ENCODE measurements at regions not wholly inside any gene's neighbourhood (a gene's known extent, or its start where the extent isn't known, plus 50 kb on each side); places are given as distances from the start of the nearest gene placed in this dataset.

- Histone ChIP-seq H2BK15ac (ENCODE audit: low read length) (no peak overlapping the region), H3K79me1 (ENCODE audit: low read depth, low read length) (no peaks in the 10 kb centered on the region), H3K9ac (replicated peaks in 1 of 4; ENCODE audit: extremely low read depth in 1 of 4, low read depth in 3 of 4, low read length in 3 of 4) (no peak overlapping the region), H3K56ac (replicated peaks; ENCODE audit: insufficient read length, low read depth, low read length) (no peak overlapping the region), H4K91ac (replicated peaks; ENCODE audit: insufficient read length, low read length) (no peak overlapping the region), H2AK5ac (ENCODE audit: low read depth, low read length) (no peak overlapping the region), H3K9me3 (ENCODE audit: insufficient read depth in 2 of 2, low read depth in 1 of 2, low read length in 1 of 2) (0 out of 4 replicates have a peak, but pooled peaks cover 0 to 3% of the 10 kb centered on the region in 2 experiments), H3K4me1 (replicated peaks in 1 of 4; ENCODE audit: control insufficient read depth in 3 of 4, insufficient read depth in 4 of 4, low read length in 3 of 4) (no peaks in the 10 kb centered on the region), H3K79me2 (ENCODE audit: control insufficient read depth in 1 of 2, insufficient read depth in 2 of 2, low read length in 2 of 2) (no peaks in the 10 kb centered on the region), H3K4me2 (ENCODE audit: insufficient read depth in 1 of 2, low read depth in 2 of 2, low read length in 2 of 2) (no peak overlapping the region), H4K20me1 (replicated peaks in 1 of 2; ENCODE audit: control insufficient read depth in 1 of 2, insufficient read depth in 2 of 2, low read length in 2 of 2) (no peaks in the 10 kb centered on the region), H3K14ac (ENCODE audit: insufficient read length) (no peak overlapping the region), H3K4me3 (ENCODE audit: extremely low read depth in 1 of 4, insufficient read depth in 2 of 4, low read depth in 3 of 4, low read length in 4 of 4) (no peak overlapping the region), H3K23ac (ENCODE audit: insufficient read length) (no peak overlapping the region), H2BK20ac (ENCODE audit: low read length) (no peak overlapping the region), H4K8ac (ENCODE audit: extremely low read depth, insufficient read depth, low read length) (no peak overlapping the region), H3K23me2 (ENCODE audit: low read depth, low read length) (no peaks in the 10 kb centered on the region), H2BK5ac (ENCODE audit: low read depth, low read length) (no peak overlapping the region), H3K27me3 (replicated peaks in 1 of 4; ENCODE audit: control insufficient read depth in 3 of 4, extremely low read depth in 1 of 4, insufficient read depth in 3 of 4, low read length in 3 of 4) (no peaks in the 10 kb centered on the region), H3K4ac (replicated peaks; ENCODE audit: insufficient read length, low read depth, low read length) (no peak overlapping the region), H2AFZ (ENCODE audit: low read length) (no peak overlapping the region), H3K18ac (ENCODE audit: extremely low read depth, low read length) (no peak overlapping the region), H2BK12ac (ENCODE audit: low read depth, low read length) (no peak overlapping the region), H4K5ac (ENCODE audit: insufficient read length, low read depth, low read length) (peak overlapping the region; percentile 43), H3K36me3 (ENCODE audit: control insufficient read depth in 2 of 4, insufficient read depth in 4 of 4, low read length in 3 of 4) (no peaks in the 10 kb centered on the region), H3K27ac (ENCODE audit: low read depth, low read length) (no peak overlapping the region), H2BK120ac (replicated peaks; ENCODE audit: low read depth, low read length) (no peak overlapping the region)
- FAIRE-seq (no peak), DNase-seq (ENCODE audit: low read depth in 1 of 2, low spot score in 2 of 2) (no peak)
- CTCF ChIA-PET (ENCODE audit: partially characterized antibody): interaction anchor here (0.6 to 0.7 kb wide), 2 partner anchors 34 to 501 kb away, joined by 3 read pairs; no protein-coding TSS in a partner anchor
- POLR2A ChIA-PET (ENCODE audit: partially characterized antibody): interaction anchor here (1.5 kb wide), 1 partner anchor 40 kb away, joined by 5 read pairs; no protein-coding TSS in a partner anchor
- no peak for TF ChIP-seq TEAD4 (IDR thresholded peaks at IDR 0.05; ENCODE audit: low read depth, low read length)
- no peak for TF ChIP-seq CBX5 (IDR thresholded peaks at IDR 0.05; ENCODE audit: low read depth, low read length)
- no peak for TF ChIP-seq SP1 (IDR thresholded peaks at IDR 0.05; ENCODE audit: low read depth, low read length)
- TF ChIP-seq KDM1A (IDR thresholded peaks at IDR 0.05; ENCODE audit: borderline replicate concordance, low read length): no peak
- no peak for TF ChIP-seq PHF8 (conservative IDR thresholded peaks at IDR 0.05; ENCODE audit: low read depth, low read length)
- TF ChIP-seq FOSL1 (IDR thresholded peaks at IDR 0.05; ENCODE audit: insufficient read depth, low read depth, low read length): no peak
- no peak for TF ChIP-seq BCL11A (IDR thresholded peaks at IDR 0.05; ENCODE audit: low read depth in 2 of 2, low read length in 2 of 2)
- no peak for TF ChIP-seq MAFK (IDR thresholded peaks at IDR 0.05; ENCODE audit: low read depth, low read length)
- no peak for TF ChIP-seq SIN3A (conservative IDR thresholded peaks at IDR 0.05 in 1 of 2, IDR thresholded peaks at IDR 0.05 in 1 of 2; ENCODE audit: low read depth in 1 of 2, low read length in 2 of 2)
- no peak for TF ChIP-seq BACH1 (IDR thresholded peaks at IDR 0.05; ENCODE audit: low read length)
- 78% methylated on average over 1 of the region's 1 CpG; no CpG with 5 or more reads in 1 of the 2 experiments for WGBS, 2 experiments (ENCODE audit: extremely low coverage in 1 of 2, insufficient coverage in 1 of 2, insufficient read length in 1 of 2, insufficient replicate concordance in 2 of 2, low coverage in 1 of 2, low lambda C conversion rate in 2 of 2, missing lambda C conversion rate in 1 of 2)
Measured at GRCh38 chr4:114535725-114536124, 62.9 kb upstream of the UGT8 start.

All from H1 (cell line).